ENCODE measurements at regions not wholly inside any gene's neighbourhood (a gene's known extent, or its start where the extent isn't known, plus 50 kb on each side); places are given as distances from the start of the nearest gene placed in this dataset.

GRCh38 chr1:30810416-30811080 is 53.0 kb upstream of the LAPTM5 start:
- TF ChIP-seq ZBTB7A (IDR thresholded peaks at IDR 0.05; ENCODE audit: low read depth) = no peak
- TF ChIP-seq YY1 (IDR thresholded peaks at IDR 0.05; ENCODE audit: low read depth) = no peak
- no peak for TF ChIP-seq TEAD4 (IDR thresholded peaks at IDR 0.05)
- no peak for TF ChIP-seq TCF12 (IDR thresholded peaks at IDR 0.05; ENCODE audit: low read depth)
- TF ChIP-seq TAF1 (IDR thresholded peaks at IDR 0.05; ENCODE audit: low read depth) = no peak
- no peak for TF ChIP-seq REST (IDR thresholded peaks at IDR 0.05; ENCODE audit: low read depth)
- TF ChIP-seq CEBPB (IDR thresholded peaks at IDR 0.05) = no peak
- TF ChIP-seq MAX (IDR thresholded peaks at IDR 0.05) = no peak
- TF ChIP-seq NFIC (IDR thresholded peaks at IDR 0.05) = no peak
- TF ChIP-seq USF1 (IDR thresholded peaks at IDR 0.05) = no peak

- TF ChIP-seq EGR1 (IDR thresholded peaks at IDR 0.05) = no peak
- no peak for TF ChIP-seq NFIC (IDR thresholded peaks at IDR 0.05)
- TF ChIP-seq CREB1 (IDR thresholded peaks at IDR 0.05; ENCODE audit: low read depth) = no peak
- TF ChIP-seq USF1 (IDR thresholded peaks at IDR 0.05) = no peak
- no peak for TF ChIP-seq FOXM1 (IDR thresholded peaks at IDR 0.05; ENCODE audit: borderline replicate concordance, low read depth)
- TF ChIP-seq CEBPB (IDR thresholded peaks at IDR 0.05) = no peak
- no peak for TF ChIP-seq TAF1 (IDR thresholded peaks at IDR 0.05; ENCODE audit: low read depth)
- no peak for TF ChIP-seq MAX (IDR thresholded peaks at IDR 0.05)
- TF ChIP-seq TCF12 (IDR thresholded peaks at IDR 0.05; ENCODE audit: low read depth) = no peak
- TF ChIP-seq REST (IDR thresholded peaks at IDR 0.05; ENCODE audit: low read depth) = no peak
- no peak for TF ChIP-seq YY1 (IDR thresholded peaks at IDR 0.05; ENCODE audit: low read depth)
- no peak for TF ChIP-seq TEAD4 (IDR thresholded peaks at IDR 0.05)
- TF ChIP-seq RAD21 (IDR thresholded peaks at IDR 0.05; ENCODE audit: low read depth) = no peak
- TF ChIP-seq EP300 (IDR thresholded peaks at IDR 0.05; ENCODE audit: borderline replicate concordance) = no peak
- no peak for TF ChIP-seq ZBTB7A (IDR thresholded peaks at IDR 0.05; ENCODE audit: low read depth)
These were observed 52.1 kb upstream of the LAPTM5 start for GRCh38 chr1:30809514-30810263.

- no peak for TF ChIP-seq FOXM1 (IDR thresholded peaks at IDR 0.05; ENCODE audit: borderline replicate concordance, low read depth)
- no peak for TF ChIP-seq TCF12 (IDR thresholded peaks at IDR 0.05; ENCODE audit: low read depth)
- TF ChIP-seq USF1 (IDR thresholded peaks at IDR 0.05) = no peak
- TF ChIP-seq CEBPB (IDR thresholded peaks at IDR 0.05) = no peak
- TF ChIP-seq NFIC (IDR thresholded peaks at IDR 0.05) = no peak
- no peak for TF ChIP-seq MAX (IDR thresholded peaks at IDR 0.05)
- no peak for TF ChIP-seq TAF1 (IDR thresholded peaks at IDR 0.05; ENCODE audit: low read depth)
- TF ChIP-seq YY1 (IDR thresholded peaks at IDR 0.05; ENCODE audit: low read depth) = no peak
- TF ChIP-seq EP300 (IDR thresholded peaks at IDR 0.05; ENCODE audit: borderline replicate concordance) = no peak
- no peak for TF ChIP-seq REST (IDR thresholded peaks at IDR 0.05; ENCODE audit: low read depth)
- TF ChIP-seq TEAD4 (IDR thresholded peaks at IDR 0.05) = no peak
- no peak for TF ChIP-seq RAD21 (IDR thresholded peaks at IDR 0.05; ENCODE audit: low read depth)
- TF ChIP-seq ZBTB7A (IDR thresholded peaks at IDR 0.05; ENCODE audit: low read depth) = no peak
These were observed 50.6 kb upstream of the LAPTM5 start for GRCh38 chr1:30808067-30808662.
